GM11168 (cell line): ENCODE measurements at regions not wholly inside any gene's neighbourhood (a gene's known extent, or its start where the extent isn't known, plus 50 kb on each side); places are given as distances from the start of the nearest gene placed in this dataset.
"Not testable (repeated sequence)": the region's sequence is repeated elsewhere in the genome, so short reads cannot be mapped to it uniquely, and the experiment has no call there.

Source experiments
- in situ Hi-C: fragments of 300-500 bp; cut with MboI; formaldehyde crosslinking; loops from one replicate; pipeline ENCODE4 v1.12.0; 2022; ENCODE audit warnings: low sequenced_read_pairs; ENCODE audit not compliant: unreplicated experiment

DNA sequence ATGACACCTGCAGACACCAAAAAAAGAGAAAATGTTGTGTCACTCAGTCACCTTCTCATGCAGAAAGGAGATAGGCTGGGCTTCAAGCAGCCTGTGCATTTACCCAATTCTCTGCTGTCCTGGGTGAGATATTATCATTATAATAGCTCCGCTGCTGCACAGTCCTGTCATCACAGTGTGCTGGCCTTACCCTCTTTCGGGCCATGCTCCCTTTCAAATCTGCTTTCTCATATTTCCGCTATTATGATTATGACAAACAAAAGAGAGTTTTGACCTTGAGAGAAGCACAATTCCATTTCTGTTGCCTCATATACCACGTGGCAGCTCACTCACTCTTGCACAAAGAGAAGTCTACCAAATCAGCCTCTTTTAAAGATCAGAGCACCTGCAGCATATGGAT lies 1350.1 kb upstream of the ACO1 start:
- in situ Hi-C loops: no loop called here

DNA sequence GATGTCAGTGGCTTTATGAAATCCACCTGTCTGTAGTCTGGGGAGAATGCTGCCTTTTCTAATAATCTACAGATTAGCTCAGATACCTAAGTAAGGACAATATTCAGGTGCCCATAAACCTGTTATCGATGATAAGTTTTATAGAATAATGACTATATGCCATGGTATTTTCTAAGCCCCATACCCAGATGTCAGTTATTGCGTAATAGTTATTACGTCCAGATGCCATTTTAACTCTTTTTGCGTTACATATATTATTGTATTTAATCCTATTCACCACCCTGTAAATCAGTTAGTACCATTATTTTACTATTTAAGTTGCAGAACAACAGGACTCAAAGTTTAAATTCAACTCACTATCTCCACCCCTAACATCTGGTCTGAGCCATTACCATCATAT lies 1343.9 kb upstream of the ACO1 start:
- in situ Hi-C loops: no loop called here

DNA sequence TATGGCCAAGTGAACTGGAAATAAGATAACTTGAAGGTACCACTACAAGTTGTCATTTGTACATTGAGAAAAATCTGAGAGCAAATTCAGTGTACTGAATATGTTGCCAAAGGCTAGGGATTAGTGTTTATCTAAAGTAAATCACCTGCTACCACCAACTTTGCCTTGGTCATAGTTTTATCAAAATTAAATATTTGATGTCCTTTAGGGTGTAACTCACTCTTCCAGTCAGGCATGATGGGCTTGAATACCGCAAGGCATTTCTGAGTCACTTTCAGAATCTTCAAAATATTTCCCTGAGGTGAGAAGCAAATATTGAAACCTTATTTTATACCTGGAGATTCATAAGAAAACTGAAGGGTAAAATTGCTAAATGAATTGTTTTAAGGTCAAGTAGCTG lies 1338.6 kb upstream of the ACO1 start:
- in situ Hi-C loops: no loop called here

DNA sequence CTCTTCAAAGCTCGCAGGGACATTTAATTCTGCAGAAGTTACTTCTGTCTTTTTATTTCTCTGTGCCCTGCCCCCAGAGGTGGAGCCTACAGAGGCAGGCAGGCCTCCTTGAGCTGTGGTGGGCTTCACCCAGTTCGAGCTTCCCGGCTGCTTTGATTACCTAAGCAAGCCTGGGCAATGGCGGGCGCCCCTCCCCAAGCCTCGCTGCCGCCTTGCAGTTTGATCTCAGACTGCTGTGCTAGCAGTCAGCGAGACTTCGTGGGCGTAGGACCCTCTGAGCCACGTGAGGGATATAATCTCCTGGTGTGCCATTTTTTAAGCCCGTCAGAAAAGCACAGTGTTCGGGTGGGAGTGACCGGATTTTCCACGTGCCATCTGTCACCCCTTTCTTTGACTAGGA lies 1322.9 kb upstream of the ACO1 start:
- in situ Hi-C loops: not testable (repeated sequence)

DNA sequence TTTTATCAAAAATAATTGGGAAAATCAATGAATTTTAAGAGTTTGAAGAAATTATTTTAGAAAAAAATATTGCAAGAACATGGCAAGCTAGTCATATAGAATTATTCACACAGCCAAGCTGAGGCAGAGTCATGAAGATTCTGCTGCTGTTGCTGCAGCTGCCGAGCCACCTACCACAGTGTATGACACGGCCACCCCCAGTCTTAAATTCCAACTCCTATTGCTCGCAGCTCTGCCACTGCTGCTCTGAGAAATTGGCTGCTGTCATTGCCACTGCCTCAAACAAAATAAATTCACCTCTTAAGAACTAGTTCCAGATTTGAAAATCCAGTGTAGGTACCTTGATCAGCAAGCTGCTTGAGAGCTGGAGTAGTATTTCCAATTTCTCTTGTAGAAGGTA lies 1318.8 kb upstream of the ACO1 start:
- in situ Hi-C loops: no loop called here

DNA sequence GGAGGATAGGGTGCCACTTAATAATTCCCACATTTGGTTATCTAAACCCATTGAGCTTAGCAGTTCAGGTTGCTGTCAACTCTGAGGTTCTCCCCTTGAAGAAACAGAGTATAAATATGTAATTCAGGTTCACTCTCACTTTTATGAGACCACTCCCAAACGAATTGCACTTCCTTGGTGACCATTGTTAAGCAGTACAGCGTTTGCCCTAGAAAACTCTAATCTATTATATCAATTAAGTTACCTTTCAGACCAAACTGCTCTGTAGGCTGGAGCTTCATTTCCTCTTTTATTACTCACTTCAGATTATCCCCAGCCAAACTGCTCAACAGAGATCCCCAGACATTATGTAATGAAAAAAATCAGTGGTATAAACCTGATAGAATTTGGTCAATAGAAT lies 1317.0 kb upstream of the ACO1 start:
- in situ Hi-C loops: no loop called here

DNA sequence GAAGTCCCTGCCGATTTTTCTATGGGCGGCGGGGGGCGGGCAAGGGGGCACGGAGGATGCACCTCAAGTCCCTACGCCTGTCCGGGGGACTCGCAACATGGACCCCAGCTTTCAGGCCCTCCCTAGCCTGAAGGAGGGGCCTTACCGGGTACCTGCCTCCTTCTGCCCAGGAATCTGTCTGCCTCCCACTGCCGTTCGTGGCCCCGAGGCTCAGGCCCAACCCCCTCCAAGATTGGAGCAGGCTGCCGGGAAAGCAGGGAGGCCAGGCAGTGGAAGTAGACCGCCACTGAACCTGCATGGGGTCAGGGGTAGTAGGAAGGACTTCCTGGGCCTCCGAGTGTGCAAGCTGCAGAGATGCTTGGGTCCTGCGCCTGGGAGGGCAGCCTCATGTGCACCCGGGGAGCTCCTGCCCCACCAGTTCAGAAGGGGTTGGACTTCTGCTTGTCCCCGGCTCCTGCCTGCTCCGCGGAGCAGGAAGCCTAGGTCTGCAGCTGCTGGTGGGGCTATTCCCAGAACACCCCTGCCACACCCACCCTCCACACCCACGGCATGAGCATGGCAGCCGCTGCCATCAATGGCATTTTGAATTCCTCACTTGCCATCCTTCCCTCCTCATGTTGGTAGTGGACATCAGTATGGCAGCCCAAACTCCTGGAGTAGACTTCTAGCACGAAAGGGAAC lies 1312.7 kb upstream of the ACO1 start:
- in situ Hi-C loops: no loop called here

DNA sequence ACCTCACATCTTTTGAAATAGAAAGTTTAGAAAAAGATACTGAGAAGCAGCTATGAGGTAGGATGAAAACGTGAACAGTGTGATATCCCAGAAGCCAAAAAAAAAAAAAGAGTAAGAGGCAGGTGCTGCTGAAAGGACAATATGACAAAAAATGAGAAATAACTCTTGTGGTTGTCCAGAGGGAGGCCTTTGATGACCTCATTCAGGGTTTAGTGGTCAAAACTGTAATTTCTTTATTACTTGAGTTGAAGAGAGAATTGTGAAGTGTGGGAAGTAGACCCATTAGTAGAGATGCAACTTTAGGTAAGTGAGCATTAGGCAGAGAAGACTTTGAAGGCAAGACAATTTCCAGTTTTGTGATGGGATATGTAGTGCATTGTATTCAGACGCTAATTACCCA lies 1306.3 kb upstream of the ACO1 start:
- in situ Hi-C loops: no loop called here

DNA sequence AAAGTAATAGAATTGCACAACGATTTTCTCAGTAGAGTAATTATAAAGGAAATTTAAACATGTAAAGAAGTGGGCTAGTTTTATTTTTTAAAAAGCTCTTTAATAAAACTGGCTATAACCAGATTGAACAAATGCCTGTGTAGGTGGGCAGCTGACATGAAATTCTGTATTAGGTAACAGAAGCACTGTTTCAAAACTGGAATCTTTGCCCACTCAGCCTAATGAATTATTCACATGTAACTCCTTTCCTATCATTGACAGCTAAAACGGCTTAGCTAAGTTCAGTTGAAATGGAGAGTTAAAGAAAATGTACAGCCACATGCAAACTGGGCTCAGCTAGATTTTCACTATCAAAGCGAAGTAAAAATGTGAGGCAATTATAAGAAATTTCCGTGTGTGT lies 1300.1 kb upstream of the ACO1 start:
- in situ Hi-C loops: no loop called here

DNA sequence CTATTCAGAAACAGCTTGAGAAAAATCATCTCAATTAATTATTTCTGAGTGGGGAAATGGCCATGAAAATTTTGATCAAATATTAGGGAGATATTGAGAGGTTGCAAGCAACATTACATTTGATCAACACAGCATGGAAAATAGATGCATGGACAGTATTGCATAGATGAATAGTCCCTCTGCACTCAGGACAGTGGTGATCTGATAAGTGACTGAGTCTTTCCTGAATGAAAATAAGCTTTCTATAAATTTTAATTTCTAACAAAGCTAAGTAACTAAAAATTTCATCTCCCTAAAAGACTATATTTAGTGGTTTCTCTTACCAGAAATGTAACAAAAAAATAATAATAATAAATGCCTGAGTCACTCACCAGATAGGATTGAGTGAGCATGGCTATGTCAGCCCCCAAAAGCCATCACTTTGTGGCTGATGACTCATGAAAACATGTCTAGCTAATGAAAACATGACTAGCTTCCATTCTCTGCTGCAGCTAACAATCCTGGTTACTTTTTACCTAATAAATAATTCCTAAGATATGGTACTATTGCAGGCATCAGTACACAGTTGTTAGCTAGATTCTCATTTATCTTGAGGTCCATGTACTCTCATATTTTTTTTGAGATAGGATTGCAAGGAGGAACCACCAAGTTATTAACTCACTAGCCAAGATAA lies 1294.8 kb upstream of the ACO1 start:
- in situ Hi-C loops: no loop called here

DNA sequence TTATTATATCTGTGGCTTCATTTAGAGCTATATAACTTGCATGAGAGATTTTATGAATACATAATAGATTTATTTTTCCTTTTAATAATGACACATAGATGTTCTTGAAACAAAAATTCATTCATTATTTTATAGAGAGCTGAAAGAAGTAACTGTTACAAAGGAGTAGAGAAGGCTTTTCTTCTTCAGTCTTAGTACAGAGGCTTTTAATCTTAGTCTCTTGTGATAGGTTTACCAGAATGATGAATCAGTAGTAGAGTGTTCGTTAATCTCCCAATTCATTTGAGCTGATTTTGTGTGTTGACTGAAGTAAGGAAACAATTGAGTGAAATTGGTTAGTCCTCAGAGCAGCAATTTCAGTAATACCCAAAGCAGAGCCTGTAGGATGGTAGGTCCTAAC lies 1284.1 kb upstream of the ACO1 start:
- in situ Hi-C loops: loop anchor here (25.0 kb wide), 1 partner anchor 637 kb away; no protein-coding TSS in a partner anchor

DNA sequence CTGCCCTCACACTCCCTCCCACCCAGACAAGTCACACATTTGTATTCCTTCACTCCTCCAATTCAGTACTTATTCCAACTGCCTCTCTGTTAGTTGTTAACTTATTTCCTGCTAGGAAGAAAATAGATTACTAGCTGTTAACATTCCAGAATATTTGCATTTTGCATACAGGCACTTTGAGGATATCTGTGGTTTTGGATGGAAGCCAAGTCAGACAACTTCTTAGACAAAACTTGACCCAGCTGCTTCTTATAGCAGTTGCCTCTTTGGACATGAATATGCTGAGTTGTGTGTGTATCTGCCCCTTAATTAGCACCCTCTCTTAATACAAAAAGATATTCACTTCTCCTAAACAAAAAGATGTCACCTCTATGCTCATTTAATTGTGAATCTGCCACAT lies 1280.6 kb upstream of the ACO1 start:
- in situ Hi-C loops: loop anchor here (25.0 kb wide), 1 partner anchor 633 kb away; no protein-coding TSS in a partner anchor

DNA sequence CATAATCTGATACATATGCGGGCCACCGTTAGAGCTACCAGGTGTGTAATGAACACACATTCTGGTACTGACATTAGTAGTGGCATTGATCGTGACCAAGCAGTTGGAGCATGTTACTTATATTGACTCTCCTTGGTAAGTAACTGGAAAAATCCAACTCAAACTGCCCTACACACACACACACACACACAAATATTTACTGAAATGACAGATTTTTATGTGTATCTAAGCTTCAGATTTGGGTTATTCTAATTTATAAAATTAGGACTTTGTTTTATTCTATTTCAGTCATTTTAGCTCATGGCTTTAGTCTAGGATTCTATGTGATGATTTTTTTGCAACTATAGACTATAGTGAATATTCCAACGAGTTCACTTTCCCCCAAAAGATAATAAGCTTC lies 1280.2 kb upstream of the ACO1 start:
- in situ Hi-C loops: loop anchor here (25.0 kb wide), 1 partner anchor 633 kb away; no protein-coding TSS in a partner anchor

DNA sequence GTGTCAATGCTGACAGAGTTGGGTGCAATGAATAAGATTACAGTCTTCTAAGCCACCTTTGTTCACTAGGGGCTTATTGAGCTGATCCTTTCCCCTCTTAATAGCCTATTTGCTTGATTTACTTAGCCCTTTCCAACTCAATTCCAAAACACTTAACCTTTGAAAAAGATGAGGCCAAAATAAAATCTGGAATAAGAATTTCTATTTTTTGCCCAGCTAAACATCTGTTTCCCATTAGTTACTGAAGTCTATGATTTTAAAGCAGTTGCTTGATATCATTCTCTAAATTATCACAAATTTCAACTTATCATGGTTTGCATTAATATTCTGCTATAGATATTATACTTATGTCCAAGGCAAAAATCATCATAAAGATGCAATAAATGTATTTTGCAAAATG lies 1272.0 kb upstream of the ACO1 start:
- in situ Hi-C loops: loop anchor here (25.0 kb wide), 1 partner anchor 625 kb away; no protein-coding TSS in a partner anchor

DNA sequence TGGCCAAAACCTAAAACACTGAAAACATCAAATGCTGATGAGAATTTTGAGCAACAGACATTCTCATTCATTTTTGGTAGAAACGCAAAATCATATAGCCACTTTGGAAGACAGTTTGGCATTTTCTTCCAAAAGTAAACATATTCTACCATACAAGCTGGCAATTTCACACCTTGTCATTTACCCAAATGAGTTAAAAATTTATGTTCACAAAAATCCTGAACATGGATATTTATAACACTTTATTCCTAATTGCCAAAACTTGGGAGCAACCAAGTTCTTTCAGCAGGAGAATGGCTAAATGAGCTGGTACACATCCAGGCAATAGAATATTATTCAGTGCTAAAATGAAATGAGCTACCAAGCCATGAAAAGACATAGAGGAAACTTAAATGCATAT lies 1270.1 kb upstream of the ACO1 start:
- in situ Hi-C loops: loop anchor here (25.0 kb wide), 1 partner anchor 623 kb away; no protein-coding TSS in a partner anchor

DNA sequence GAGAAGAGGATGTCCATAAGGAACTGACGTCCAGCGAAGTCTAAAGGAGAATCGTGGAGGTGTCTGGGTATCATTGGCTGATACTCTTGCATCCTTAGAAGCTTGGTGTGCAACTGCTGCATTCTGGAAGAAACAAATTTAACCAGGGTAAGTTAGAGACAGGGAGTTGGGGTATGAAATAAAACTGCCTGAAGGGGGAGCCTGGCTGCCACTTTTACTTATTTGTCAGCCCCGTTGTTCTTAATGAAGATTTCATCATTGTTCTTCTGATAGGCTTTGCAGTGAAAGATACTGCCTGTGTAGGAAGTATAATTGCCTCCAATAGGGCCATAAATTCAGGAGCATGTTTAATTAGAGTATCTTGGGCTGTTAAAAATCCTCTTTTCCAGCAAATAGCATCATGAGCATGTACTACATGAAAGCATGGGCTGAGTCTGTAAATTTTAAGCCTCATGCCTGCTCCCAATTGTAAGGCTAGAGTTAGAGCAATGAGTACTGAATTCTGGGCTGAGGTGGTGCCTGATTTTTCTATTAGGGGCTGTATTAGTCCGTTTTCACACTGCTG lies 1264.5 kb upstream of the ACO1 start:
- in situ Hi-C loops: loop anchor here (25.0 kb wide), 1 partner anchor 617 kb away; no protein-coding TSS in a partner anchor

DNA sequence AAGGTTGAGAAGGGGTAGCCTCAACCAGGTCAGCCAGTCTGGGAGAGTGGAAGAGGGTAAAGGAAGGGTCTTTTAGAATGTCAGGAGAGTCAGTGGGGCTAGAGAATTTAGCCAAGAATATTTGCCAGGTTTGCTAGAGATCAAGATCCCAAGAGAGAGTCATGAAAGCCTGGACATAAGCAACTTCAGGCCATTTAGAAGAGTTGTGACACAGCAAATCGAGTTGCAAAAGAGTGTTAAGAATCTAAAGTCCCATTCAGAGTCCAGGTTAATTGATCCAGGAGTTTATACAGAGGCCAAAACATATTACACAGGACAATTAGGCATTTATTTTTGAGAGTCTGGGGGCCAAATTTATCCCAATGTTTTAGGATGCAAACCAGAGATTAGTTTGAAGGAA lies 1260.1 kb upstream of the ACO1 start:
- in situ Hi-C loops: loop anchor here (25.0 kb wide), 1 partner anchor 613 kb away; no protein-coding TSS in a partner anchor

DNA sequence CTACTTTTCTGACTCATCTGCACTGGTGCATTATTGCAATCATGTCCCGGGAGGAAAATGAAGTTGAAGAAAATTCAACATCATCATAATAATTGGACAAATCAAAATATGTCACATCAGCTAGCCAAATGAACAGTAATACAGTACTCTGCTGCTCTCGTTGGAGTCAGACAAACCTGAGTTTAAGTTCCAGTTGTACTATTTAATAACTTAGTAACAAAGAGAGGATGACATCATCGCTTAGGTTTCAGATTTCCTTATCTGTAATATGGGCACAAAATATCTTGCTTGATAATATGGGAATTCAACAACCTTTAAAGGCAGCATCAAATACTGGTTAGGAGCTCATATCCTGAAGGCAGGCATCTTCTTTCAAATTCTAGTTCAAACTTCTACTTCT lies 1248.9 kb upstream of the ACO1 start:
- in situ Hi-C loops: loop anchor here (25.0 kb wide), 1 partner anchor 402 kb away; no protein-coding TSS in a partner anchor

DNA sequence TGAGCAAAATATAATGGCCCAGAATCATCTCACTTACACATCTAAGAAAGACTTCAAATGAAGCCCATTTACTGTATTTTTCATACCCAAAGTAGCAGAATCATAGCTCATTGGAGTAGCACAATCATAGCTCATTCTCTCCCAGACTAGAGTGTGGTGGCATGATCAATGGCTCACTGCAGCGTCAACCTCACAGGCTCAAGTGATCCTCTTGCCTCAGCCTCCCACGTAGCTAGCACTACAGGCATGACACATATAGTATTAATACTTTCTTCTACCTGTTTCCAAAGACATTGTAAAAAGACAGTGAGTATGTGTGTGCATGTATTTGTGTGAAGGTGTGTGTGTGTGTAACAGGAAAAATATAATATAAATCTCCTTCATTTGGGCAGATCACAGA lies 1247.9 kb upstream of the ACO1 start:
- in situ Hi-C loops: loop anchor here (25.0 kb wide), 1 partner anchor 401 kb away; no protein-coding TSS in a partner anchor

DNA sequence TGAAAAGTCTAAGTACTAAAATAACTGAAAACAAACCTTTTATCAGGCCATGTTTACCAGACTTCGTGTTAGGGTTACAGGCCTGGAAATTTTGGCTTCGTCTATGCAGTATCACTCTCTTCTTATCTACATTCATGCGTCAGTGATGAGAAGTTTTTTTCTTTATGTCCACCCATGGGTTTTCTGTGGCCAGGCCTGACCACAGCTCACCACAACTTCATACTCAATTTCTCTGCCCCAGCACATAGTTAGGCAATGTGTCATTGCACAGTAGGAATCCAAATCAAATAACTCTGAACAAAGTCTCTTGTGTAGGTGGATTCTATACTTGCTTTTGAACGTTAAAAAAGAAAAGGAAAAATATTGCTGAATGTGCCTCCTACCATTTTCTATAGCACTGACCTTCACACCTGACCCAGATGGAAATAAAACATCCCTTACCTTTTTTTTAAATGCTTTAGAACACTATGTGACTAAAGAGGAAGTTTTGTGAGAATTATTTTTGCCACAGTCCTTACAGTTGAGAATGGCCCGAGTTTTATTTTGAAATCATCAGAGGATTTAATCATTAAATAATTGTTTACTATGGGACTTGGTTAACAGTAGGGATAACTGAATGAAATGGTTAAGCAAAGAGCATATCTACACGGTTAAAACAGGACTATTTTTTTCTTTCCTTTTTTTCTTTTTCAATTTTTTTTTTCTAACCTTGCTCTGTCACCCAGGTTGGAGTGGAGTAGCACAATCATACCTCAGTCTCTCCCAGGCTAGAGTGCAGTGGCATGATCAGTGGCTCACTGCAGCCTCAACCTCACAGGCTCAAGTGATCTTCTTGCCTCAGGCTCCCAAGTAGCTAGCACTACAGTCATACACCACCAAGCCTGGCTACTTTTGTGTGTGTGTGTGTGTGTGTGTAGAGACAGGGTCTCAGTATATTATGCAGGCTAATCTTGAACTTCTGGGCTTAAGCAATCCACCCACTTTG lies 1247.0 kb upstream of the ACO1 start:
- in situ Hi-C loops: loop anchor here (25.0 kb wide), 1 partner anchor 400 kb away; no protein-coding TSS in a partner anchor
